ENCODE measurements at regions not wholly inside any gene's neighbourhood (a gene's known extent, or its start where the extent isn't known, plus 50 kb on each side); places are given as distances from the start of the nearest gene placed in this dataset.
"Not testable (repeated sequence)": the region's sequence is repeated elsewhere in the genome, so short reads cannot be mapped to it uniquely, and the experiment has no call there.

DNA sequence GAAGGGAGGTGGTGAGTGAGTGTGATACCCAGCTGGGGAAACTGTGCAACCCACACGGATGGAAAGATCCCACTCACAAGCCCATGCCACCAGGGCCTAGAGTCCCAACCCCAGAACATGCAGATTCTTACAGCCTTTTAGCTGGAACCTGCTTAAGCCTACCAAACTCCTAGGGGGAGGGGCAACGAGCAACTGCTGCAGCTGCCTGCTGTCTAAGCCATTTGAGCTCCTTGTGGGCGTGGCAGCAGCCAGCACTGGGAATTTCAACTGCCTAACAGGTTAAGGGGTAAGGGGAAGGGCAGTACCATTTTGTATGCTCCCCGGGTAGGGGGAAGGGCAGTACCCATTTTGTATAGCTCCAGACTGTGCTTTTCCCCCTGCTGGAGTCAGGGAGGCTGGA, 673.2 kb upstream of the BCHE start:
- Histone ChIP-seq H3K27ac (no peak overlapping the region), H3K9me3 (no peaks in the 10 kb centered on the region), H3K4me2 (no peak overlapping the region), H3K4me1 (no peaks in the 10 kb centered on the region), H3K4me3 (no peak overlapping the region)
- FAIRE-seq (no peak), DNase-seq (ENCODE audit: low read depth in 1 of 2, low spot score in 1 of 2) (no peak), ATAC-seq (no peak)
- WGBS (ENCODE audit: missing lambda C conversion rate), result 12% methylated on average over 3 of the region's 4 CpGs
- no peak for TF ChIP-seq FOSB (CRISPR knock-in tag; IDR thresholded peaks at IDR 0.05)
- ChIA-PET POLR2A (no interaction called here), CTCF (no interaction called here)

DNA sequence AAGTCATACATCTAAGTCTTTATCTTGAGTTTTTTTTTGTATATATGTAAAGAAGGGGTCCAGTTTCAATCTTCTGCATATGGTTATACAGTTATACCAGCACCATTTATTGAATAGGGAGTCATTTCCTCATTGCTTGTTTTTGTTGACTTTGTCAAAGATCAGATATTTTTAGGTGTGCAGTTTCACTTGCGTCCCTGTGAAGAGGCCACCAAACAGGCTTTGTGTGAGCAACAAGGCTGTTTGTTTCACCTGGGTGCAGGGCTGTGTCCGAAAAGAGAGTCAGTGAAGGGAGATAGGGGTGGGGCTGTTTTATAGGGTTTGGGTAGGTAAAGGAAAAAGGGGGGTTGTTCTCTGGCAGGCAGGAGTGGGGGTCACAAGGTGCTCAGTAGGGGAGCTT, 663.2 kb upstream of the BCHE start:
- FAIRE-seq, POLR2A ChIA-PET: not testable (repeated sequence)
- CTCF ChIA-PET, result interaction anchor here (0.6 kb wide), 1 partner anchor 872 kb away, joined by 3 read pairs; no protein-coding TSS in a partner anchor

DNA sequence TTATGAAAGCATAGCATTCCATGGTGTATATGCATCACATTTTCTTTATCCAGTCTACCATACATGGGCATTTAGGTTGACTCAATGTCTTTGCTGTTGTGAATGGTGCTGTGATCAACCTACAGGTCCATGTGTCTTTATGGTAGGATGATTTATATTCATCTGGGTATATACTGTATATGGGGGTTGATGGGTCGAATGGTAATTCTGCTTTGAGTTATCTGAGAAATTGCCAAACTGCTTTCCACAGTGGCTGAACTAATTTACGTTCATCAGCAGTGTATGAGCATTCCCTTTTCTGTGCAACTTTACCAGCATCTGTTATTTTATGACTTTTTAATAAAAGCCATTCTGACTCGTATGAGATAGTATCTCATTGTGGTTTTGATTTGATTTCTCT, 662.4 kb upstream of the BCHE start:
- CTCF ChIA-PET, result interaction anchor here (0.6 kb wide), 1 partner anchor 871 kb away, joined by 3 read pairs; no protein-coding TSS in a partner anchor
- no peak overlapping the region for H3K4me2 ChIP-seq
- no peak for DNase-seq (ENCODE audit: low read depth in 1 of 2, low spot score in 1 of 2)
- H3K4me1 ChIP-seq, result no peaks in the 10 kb centered on the region
- H3K4me3 ChIP-seq, result no peak overlapping the region
- H3K27ac ChIP-seq, result no peak overlapping the region
- no peak for ATAC-seq
- no peak for TF ChIP-seq KDM5A (IDR thresholded peaks at IDR 0.05)
- TF ChIP-seq HOXA7 (CRISPR knock-in tag; IDR thresholded peaks at IDR 0.05), result no peak
- TF ChIP-seq, protein P1, sequence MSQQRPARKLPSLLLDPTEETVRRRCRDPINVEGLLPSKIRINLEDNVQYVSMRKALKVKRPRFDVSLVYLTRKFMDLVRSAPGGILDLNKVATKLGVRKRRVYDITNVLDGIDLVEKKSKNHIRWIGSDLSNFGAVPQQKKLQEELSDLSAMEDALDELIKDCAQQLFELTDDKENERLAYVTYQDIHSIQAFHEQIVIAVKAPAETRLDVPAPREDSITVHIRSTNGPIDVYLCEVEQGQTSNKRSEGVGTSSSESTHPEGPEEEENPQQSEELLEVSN (IDR thresholded peaks at IDR 0.05; ENCODE audit: borderline replicate concordance, low read depth), result no peak
- TF ChIP-seq, protein P2, sequence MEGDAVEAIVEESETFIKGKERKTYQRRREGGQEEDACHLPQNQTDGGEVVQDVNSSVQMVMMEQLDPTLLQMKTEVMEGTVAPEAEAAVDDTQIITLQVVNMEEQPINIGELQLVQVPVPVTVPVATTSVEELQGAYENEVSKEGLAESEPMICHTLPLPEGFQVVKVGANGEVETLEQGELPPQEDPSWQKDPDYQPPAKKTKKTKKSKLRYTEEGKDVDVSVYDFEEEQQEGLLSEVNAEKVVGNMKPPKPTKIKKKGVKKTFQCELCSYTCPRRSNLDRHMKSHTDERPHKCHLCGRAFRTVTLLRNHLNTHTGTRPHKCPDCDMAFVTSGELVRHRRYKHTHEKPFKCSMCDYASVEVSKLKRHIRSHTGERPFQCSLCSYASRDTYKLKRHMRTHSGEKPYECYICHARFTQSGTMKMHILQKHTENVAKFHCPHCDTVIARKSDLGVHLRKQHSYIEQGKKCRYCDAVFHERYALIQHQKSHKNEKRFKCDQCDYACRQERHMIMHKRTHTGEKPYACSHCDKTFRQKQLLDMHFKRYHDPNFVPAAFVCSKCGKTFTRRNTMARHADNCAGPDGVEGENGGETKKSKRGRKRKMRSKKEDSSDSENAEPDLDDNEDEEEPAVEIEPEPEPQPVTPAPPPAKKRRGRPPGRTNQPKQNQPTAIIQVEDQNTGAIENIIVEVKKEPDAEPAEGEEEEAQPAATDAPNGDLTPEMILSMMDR (IDR thresholded peaks at IDR 0.05), result no peak
- TF ChIP-seq HOXB5 (CRISPR knock-in tag; IDR thresholded peaks at IDR 0.05), result no peak
- TF ChIP-seq RARB (CRISPR knock-in tag; IDR thresholded peaks at IDR 0.05), result no peak
- no peak for TF ChIP-seq FOSL2 (IDR thresholded peaks at IDR 0.05)
- no peak for TF ChIP-seq FOSL2 (CRISPR knock-in tag; IDR thresholded peaks at IDR 0.05)
- TF ChIP-seq, protein P3, sequence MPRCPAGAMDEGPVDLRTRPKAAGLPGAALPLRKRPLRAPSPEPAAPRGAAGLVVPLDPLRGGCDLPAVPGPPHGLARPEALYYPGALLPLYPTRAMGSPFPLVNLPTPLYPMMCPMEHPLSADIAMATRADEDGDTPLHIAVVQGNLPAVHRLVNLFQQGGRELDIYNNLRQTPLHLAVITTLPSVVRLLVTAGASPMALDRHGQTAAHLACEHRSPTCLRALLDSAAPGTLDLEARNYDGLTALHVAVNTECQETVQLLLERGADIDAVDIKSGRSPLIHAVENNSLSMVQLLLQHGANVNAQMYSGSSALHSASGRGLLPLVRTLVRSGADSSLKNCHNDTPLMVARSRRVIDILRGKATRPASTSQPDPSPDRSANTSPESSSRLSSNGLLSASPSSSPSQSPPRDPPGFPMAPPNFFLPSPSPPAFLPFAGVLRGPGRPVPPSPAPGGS (IDR thresholded peaks at IDR 0.05), result no peak
- H3K9me3 ChIP-seq, result no peaks in the 10 kb centered on the region
- no peak for FAIRE-seq
- POLR2A ChIA-PET, result no interaction called here
- WGBS (ENCODE audit: missing lambda C conversion rate), result 16% methylated on average over 3 of the region's 3 CpGs

More for the DNA sequence above, 663.2 kb upstream of the BCHE start:
- not testable (repeated sequence) for DNase-seq (ENCODE audit: low read depth in 1 of 2, low spot score in 1 of 2); H3K4me1 ChIP-seq; H3K4me2 ChIP-seq; H3K27ac ChIP-seq; H3K4me3 ChIP-seq; ATAC-seq; H3K9me3 ChIP-seq
- WGBS (ENCODE audit: missing lambda C conversion rate), result 69% methylated on average over 2 of the region's 2 CpGs

DNA sequence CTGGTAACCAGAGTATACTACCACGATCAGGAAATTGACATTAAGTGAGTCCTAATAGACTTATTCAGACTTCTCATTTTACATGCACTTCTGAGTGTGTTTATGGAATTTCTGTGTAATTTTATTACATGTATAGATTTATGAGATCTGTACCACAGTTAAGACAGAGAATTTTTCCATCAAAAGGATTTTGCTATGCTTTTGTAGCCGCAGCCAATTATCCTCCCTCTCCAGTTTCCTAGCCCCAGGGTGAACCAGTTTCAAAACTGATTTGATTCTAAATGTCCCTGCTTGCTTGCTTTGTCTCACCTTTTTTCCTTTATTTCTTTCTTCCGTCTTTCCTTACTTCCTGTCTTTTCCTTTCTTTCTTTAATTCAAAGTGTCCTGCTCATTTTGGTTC, 661.2 kb upstream of the BCHE start:
- FAIRE-seq (no peak), DNase-seq (ENCODE audit: low read depth in 1 of 2, low spot score in 1 of 2) (no peak), ATAC-seq (no peak)
- Histone ChIP-seq H3K27ac (no peak overlapping the region), H3K4me1 (no peaks in the 10 kb centered on the region), H3K4me3 (no peak overlapping the region), H3K4me2 (no peak overlapping the region), H3K9me3 (no peaks in the 10 kb centered on the region)
- ChIA-PET CTCF (no interaction called here), POLR2A (no interaction called here)
- 36% methylated on average over 3 of the region's 3 CpGs for WGBS (ENCODE audit: missing lambda C conversion rate)
- no peak for TF ChIP-seq POLR2AphosphoS2 (conservative IDR thresholded peaks at IDR 0.05; ENCODE audit: low read length)

DNA sequence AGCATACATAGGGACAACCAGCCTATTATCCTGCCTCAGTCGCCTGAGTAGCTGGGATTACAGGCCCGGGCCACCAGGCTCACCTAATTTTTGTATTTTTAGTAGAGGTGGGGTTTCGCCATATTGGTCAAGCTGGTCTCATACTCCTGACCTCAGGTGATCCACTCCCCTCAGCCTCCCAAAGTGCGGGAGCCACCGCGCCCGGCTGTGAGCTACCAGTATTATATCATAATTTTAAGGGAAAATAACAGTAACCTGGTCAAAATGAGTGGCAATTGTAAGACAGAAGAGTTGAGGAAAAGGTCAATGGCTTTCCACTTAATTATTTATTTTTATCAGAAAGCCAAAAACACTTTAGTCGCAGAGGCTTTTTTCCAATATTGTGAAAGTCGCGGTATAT, 652.6 kb upstream of the BCHE start:
- ChIA-PET POLR2A (no interaction called here), CTCF (no interaction called here)
- H3K4me1 ChIP-seq, result no peaks in the 10 kb centered on the region
- FAIRE-seq (no peak), ATAC-seq (no peak), DNase-seq (ENCODE audit: low read depth in 1 of 2, low spot score in 1 of 2) (no peak)
- WGBS (ENCODE audit: missing lambda C conversion rate), result 73% methylated on average over 10 of the region's 10 CpGs
- no peak overlapping the region for H3K4me3 ChIP-seq
- no peak overlapping the region for H3K27ac ChIP-seq
- no peak overlapping the region for H3K4me2 ChIP-seq
- no peak for TF ChIP-seq SMC3 (IDR thresholded peaks at IDR 0.05)
- TF ChIP-seq EHF (CRISPR knock-in tag; IDR thresholded peaks at IDR 0.05), result no peak
- TF ChIP-seq HOXB13 (CRISPR knock-in tag; IDR thresholded peaks at IDR 0.05; ENCODE audit: low read depth), result no peak
- no peaks in the 10 kb centered on the region for H3K9me3 ChIP-seq
